Upper lobe of left lung (tissue), 4 donors: ENCODE measurements at regions not wholly inside any gene's neighbourhood (a gene's known extent, or its start where the extent isn't known, plus 50 kb on each side); places are given as distances from the start of the nearest gene placed in this dataset.

Experiments
- CTCF ChIP-seq, 6 experiments: fragments of 450-650 bp in 4 of 6; fragments of 200-600 bp in 2 of 6; sonication (generic) in 2 of 6; IDR thresholded peaks; one replicate each; pipeline ENCODE4 v1.5.1; 2016 to 2019; ENCODE audit warnings: antibody characterized with exemption in 6 of 6
- EP300 ChIP-seq, 4 donors: sonication (generic); formaldehyde crosslinking; IDR thresholded peaks; one replicate each; pipeline ENCODE4 v1.5.1; 2017; ENCODE audit warnings: antibody characterized with exemption in 4 of 4, control low read depth in 2 of 4
- POLR2A ChIP-seq, 4 donors: fragments of 450-650 bp; IDR thresholded peaks; one replicate each; pipeline ENCODE4 v1.5.1; 2016 to 2017; ENCODE audit warnings: antibody characterized with exemption in 4 of 4, mild to moderate bottlenecking in 2 of 4
- POLR2AphosphoS5 ChIP-seq, 2 donors: sonication (generic); formaldehyde crosslinking; IDR thresholded peaks; one replicate each; pipeline ENCODE4 v1.5.1; 2017; ENCODE audit warnings: antibody characterized with exemption in 2 of 2

DNA sequence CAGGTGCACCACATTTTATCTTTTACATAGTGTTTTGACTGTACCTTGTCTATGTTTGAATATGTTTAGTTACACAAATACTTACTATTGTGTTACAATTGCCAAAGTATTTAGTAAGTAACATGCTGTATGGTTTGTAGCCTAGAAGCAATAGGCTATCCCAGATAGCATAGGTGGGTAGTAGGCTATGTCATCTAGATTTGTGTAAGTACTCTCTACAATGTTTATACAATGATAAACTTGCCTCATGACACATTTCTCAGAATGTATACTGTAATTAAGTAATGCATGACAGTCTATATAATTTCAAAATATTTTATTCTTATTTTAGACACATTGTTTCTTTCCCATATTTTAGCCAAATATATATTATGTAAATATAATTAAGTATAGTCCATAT lies 836.8 kb upstream of the CDH9 start:
- TF ChIP-seq CTCF (IDR thresholded peaks at IDR 0.05) (no peak), POLR2A (IDR thresholded peaks at IDR 0.05) (no peak), EP300 (IDR thresholded peaks at IDR 0.05) (no peak), POLR2AphosphoS5 (IDR thresholded peaks at IDR 0.05) (no peak)
